ENCODE measurements at regions not wholly inside any gene's neighbourhood (a gene's known extent, or its start where the extent isn't known, plus 50 kb on each side); places are given as distances from the start of the nearest gene placed in this dataset.
"Not testable (repeated sequence)": the region's sequence is repeated elsewhere in the genome, so short reads cannot be mapped to it uniquely, and the experiment has no call there.

DNA sequence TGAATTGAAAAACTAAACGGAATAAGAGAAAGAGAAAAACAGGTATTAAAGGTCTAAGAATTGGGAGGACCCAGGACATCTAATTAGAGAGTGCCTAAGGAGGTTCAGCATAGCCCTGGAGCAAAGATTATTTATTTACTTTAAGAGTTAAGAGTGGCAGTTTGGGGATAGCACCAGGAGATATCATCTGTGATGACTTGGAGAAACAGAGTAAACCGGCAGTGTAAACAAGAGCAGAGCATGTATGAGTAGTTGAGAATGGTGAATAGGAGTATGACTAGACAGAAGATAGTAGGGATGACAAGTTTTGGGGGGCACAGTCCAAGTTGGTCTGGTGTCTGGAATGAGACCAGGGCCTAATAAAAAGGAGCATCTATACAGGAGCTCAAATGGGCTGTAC is 167.9 kb upstream of the JADE1 start:
- not testable (repeated sequence) for TF ChIP-seq YY1 (IDR thresholded peaks at IDR 0.05; ENCODE audit: insufficient read depth, insufficient read length); ZNF274 (IDR thresholded peaks at IDR 0.05; ENCODE audit: low read depth, low read length)

Data from NT2/D1 (cell line).